Mammary epithelial cell (primary cell): ENCODE measurements at regions not wholly inside any gene's neighbourhood (a gene's known extent, or its start where the extent isn't known, plus 50 kb on each side); places are given as distances from the start of the nearest gene placed in this dataset.

Experiments used
- CTCF ChIP-seq, 2 donors: IDR thresholded peaks in 1 of 2; conservative IDR thresholded peaks in 1 of 2; 2 replicates each; pipeline ENCODE4 v1.5.1; 2011 to 2012; ENCODE audit warnings: inconsistent platforms in 2 of 2, low read length in 2 of 2, mild to moderate bottlenecking in 2 of 2, control low read depth in 1 of 2, low read depth in 1 of 2; ENCODE audit not compliant: insufficient read depth in 1 of 2; ENCODE audit errors: extremely low read depth in 1 of 2
- EZH2 ChIP-seq: IDR thresholded peaks from 2 replicates; pipeline ENCODE4 v1.6.1; 2012; ENCODE audit warnings: low read length, inconsistent platforms, borderline replicate concordance

- TF ChIP-seq CTCF (conservative IDR thresholded peaks at IDR 0.05 in 1 of 2, IDR thresholded peaks at IDR 0.05 in 1 of 2; ENCODE audit: extremely low read depth in 1 of 2, insufficient read depth in 1 of 2, low read depth in 1 of 2, low read length in 2 of 2) = no peak
- no peak for TF ChIP-seq EZH2
Measured at GRCh38 chr20:54361475-54361874, 113.9 kb upstream of the DOK5 start.
